T-helper 9 cell (primary cell): ENCODE measurements at regions not wholly inside any gene's neighbourhood (a gene's known extent, or its start where the extent isn't known, plus 50 kb on each side); places are given as distances from the start of the nearest gene placed in this dataset.

Source experiments
- DNase-seq: peaks from one replicate; pipeline ENCODE4 v3.0.0-alpha.2; 2020

- DNase-seq: no peak
Measured at GRCh38 chr1:239736479-239736878, 350.1 kb downstream of the CHRM3 start.

GRCh38 chr1:239739375-239739774 lies 352.3 kb upstream of the FMN2 start:
- DNase-seq: no peak

- no peak for DNase-seq
Measured at GRCh38 chr1:239739919-239740318, 351.8 kb upstream of the FMN2 start.

DNA sequence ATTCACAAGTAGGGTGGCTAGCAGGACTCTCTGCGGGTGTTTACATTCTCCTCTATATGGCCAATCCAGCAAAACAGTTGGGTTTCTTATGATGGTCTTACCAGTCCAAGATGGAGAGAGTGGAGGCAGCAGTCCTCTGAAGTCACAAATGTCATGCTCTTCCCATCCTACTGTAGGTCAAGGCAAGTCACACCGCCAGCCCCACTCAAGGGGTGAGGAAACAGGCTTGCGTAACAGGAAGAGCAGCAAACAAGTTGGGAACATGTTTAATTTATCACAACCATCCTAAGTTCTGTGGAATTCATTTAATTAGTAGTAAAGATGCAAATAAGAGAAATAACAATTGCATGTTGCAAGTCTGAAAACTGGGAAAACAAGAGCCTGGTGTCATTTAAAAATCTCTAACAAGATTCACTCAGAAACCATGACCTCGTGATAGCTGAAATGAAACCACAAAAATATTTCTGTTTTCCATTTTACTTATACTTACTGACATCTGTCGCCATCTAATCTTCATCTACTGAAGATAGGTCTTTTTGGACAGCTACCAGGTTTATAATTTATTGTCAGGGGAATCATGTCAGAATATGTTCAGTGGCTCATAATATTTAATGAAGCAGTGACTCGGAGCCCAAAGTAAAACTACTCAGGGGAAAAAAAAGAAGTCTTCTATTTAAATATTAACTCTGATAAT lies 349.1 kb upstream of the FMN2 start:
- no peak for DNase-seq

DNA sequence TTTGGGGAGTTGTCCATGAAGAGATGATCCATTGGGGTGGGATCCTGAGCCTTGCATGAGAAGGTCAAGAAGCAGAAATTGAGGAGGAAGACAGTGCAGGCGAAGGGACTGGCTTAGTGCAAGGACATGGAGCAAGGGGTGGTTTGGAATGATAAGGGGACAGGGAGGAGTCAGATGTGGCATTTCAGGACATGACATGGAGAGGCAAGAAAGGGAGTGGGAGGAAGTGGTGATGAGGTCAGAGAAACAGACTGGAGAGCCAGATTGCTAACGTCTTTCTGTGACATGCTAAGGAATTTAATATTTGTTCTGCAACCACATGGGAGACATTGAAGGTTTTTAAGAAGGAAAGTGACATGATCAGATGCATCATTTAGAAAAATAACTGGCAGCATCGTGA lies 346.8 kb upstream of the FMN2 start:
- DNase-seq: no peak

DNA sequence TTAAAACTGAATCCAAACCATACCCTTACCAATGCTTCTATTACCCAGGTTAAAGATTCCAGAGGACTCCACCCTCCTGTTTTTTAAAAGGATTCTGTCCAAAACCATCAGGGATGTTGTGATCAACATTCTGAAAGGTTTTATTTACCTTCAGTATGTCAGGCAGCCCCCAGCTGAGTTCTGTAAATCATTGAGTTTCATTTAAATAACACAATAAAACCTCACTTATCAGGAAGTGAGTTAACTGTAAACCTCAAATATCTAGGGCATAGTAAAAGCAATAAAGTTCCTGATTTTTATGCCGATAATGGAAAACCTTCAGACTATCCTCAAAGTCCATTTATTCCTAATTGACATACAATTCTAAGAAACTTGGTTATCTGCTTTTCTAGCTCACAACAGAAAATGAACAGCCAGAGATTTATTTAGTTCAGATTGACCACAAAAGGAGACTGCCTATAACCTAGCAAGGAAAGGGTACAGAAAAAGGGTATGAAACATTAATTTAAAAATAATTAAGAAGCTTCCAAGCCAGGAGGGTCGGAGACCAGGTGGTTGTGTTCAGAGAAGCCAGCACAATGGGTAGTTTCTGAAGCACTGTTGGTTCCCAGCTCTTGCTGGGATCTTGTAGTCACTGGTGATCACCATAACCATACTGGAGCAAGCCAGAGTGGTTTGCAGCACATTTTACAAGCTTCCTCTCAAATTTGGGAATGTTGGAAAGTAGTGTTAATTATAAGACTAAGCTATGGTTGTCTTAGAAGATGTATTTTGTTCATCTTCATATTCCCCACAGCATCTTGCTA lies 336.4 kb upstream of the FMN2 start:
- no peak for DNase-seq

DNA sequence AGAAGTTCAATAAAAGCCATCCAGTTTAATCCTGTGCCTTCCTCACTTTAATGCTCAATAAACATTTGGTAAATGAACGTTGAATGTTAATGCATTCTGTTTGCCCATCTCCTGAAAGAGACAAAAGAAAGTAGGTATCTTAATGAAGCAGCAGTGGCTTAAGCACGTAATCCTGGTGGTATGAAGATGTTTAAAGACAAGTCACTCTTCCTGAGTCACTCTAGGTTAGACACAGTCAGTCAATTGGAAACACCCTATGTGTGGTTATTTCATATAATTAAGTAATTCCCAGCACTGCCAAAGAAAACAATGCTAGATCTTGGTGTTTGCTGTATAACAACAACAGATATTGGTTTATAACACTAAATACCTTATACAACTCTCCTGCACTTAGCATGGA lies 334.0 kb upstream of the FMN2 start:
- DNase-seq: no peak

DNA sequence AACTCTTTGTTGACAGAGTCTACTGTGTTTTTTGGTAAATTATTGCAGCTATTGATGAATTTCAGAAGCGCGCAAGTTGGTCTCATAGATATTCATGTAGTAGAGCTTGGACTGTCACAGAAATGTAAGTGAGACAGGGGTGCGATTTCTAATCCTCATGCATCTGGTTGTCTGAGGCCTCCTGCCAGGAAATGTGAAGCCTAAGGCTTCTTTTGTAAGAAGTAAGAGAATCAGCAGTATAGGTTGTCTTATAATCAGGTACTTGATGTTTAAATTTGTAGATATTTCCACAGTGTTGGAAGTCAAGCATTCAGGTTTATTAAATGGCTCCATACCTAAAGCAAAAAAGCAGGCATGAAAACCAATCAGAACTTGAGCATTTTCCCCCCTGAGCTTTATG lies 332.9 kb upstream of the FMN2 start:
- no peak for DNase-seq

GRCh38 chr1:239761509-239761908 lies 330.2 kb upstream of the FMN2 start:
- DNase-seq: no peak

- DNase-seq: no peak
Measured at GRCh38 chr1:239763850-239764249, 327.8 kb upstream of the FMN2 start.

DNA sequence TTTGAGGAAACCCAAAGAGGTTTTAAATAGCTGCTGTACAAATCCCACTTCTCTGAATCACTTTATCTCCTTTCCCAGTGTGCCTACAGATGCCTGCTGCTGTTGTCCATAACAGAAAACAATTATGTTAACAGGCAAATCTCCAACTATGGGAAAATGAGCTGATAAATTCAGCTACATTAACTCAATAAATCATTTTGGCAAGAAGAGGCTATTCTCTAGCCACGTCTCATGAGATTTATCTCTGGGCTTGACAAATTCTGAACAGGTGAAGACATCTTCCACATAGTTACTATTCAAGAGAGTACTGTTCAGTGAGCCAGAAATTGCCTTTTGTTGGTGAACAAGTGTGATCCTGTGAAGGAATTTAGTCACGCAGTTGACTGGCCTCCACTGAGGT lies 327.1 kb upstream of the FMN2 start:
- DNase-seq: no peak

DNA sequence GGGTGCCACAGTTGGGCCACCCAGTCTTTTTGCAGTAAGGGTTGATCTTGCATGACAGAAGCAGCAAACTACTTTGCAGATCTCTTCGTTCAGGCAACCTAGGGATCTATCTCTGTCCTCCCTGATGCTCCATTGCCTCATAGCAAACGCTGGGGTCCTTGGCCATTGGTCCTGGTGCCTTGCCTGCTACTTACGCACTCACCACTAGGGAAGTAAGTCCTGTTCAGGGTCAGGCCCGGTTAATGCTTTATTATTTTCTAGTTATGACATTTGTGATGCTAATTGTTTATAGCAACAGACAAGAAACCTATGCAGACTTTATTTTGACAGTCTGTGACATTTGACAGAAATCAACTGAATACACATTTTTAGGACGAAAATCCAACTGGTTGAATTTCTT lies 326.5 kb upstream of the FMN2 start:
- no peak for DNase-seq

GRCh38 chr1:239771550-239771949 lies 320.1 kb upstream of the FMN2 start:
- DNase-seq: no peak

DNA sequence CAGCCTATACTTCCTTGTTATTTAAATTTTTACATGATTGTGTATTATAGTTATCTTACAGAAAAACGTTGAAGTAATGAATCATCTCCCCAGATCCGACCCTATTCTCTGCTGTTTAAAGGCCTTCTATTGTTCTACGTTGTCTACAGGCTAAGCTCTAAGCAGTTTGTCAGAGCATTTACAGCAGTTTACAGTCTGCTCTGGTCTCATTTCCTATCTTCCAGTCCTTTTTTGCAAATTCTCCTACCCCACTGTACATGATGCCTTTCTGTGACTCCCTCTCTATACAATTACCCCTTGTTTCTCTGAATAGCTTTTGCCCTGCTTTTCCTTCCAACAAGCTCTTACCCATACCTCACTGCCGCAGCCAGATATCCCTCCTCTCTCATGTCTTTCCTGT lies 319.2 kb upstream of the FMN2 start:
- DNase-seq: no peak

DNA sequence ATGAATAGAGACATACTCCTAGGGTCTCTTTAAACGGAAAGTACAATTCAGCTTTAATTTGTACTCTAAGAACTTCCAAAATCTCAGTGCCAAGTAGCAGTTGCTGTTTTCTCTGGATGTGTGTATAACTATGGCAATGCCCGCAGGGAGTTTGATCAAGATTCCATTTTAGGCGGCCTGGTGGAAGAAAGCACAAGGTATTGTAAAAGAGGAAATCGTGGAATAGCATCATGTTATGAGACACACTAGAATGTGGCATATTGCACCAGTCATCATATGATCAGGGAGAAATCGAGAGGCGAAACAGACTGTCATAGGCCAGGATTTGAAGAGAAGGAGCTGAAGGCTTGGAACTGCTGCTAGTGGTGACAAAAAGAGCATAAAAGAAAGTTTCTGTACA lies 316.2 kb upstream of the FMN2 start:
- no peak for DNase-seq

DNA sequence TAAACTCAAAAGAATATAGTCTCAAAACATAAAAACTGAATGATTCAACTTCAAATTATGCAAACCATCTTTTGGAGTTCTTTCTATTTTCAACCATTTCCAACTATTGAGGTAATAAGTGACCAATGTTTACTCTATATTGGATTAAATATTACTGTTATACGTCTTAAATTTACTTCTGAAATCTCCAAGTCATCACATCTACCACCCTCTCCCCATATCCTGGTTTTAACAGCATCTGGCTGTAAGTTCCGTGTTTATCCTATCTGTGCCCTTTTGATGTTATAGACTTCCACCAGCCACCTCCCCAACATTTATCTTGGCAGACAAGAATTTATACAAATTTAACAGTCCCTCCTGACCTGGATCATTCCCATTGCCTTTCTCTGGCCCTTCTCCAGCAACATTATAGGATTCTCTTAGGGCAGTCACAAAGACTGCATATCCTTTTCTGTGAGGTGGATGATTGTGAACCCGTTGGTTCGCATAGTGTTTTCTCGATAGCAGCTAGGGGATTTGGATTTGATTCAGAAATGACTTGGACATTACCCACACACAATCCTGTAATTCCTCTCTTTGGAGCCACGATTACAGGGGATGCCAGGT lies 313.4 kb upstream of the FMN2 start:
- no peak for DNase-seq

DNA sequence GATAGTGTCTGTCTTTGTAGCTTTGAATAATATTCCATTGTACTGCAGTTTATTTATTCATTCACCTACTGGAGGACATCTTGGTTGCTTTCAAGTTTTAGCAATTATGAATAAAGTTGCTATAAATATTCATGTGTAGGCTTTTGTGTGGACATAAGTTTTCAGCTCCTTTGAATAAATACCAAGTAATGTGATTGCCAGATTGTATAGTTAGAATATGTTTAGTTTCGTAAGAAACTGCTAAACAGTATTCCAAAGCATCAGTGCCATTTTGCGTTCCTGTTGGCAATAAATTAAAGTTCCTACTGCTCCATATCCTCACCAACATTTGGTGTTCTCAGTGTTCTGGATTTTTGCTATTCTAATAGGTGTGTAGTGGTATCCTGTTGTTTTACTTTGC lies 311.7 kb upstream of the FMN2 start:
- DNase-seq: no peak

GRCh38 chr1:239784896-239785295 lies 306.8 kb upstream of the FMN2 start:
- DNase-seq: no peak

DNA sequence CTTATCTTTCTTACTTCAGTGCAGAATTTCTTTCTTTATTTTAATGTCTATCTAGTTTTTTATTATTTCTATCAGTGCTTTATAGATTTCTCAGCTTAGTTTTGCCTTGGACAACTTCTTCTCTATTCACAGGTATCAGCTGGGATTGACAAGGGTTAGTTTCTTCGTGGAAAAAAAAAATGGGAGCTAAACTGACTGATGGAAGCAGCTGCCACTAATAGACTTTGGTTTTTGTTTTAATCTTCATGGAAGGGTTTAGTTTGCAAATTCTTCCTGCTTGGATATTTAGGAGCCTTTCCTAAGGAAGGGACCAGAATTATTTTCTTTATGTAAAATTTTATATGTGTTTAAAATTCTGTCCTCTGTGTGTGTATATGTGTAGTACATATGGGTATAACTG lies 306.1 kb upstream of the FMN2 start:
- DNase-seq: no peak

GRCh38 chr1:239786464-239786863 lies 305.2 kb upstream of the FMN2 start:
- no peak for DNase-seq

GRCh38 chr1:239792157-239792556 lies 299.5 kb upstream of the FMN2 start:
- no peak for DNase-seq

- no peak for DNase-seq
Measured at GRCh38 chr1:239795304-239795703, 296.4 kb upstream of the FMN2 start.

DNA sequence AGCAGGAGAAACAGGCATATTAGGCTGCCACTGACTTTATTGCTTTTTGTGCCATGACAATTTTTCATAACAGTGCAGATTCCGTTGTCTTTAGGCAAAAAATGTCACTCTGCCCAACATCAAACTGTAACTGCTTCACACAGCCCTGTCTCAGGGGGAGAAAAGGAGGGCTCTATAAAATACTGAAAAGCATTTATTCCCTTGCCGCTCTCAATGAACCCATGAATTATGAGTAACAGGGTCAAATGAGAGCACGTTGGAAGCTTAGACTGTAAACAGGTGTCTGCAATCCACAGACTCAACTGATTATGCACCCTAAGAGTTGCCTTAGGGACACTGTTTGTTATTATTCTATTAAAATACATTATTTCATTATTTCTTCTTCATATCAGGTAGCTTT lies 292.1 kb upstream of the FMN2 start:
- DNase-seq: no peak

DNA sequence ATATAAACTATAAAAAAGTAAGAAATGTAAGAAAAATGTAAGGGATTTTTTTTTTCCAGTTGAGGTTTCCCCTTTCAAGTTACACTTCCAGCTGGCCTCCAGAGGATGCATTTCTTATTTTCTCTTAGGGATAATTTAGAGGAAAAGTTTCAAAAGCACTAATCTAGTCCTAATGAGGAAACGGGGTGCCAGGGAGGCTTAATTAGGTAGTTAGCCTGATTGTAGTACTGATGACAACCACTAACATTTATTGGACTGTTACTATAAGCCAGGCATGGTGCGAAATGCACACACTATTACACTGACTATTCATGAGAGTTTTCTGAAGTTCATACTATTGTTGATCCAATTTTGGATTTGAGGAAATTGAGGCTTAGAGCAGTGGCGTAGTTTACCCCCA lies 290.8 kb upstream of the FMN2 start:
- no peak for DNase-seq
